GM12891 (cell line): ENCODE measurements at regions not wholly inside any gene's neighbourhood (a gene's known extent, or its start where the extent isn't known, plus 50 kb on each side); places are given as distances from the start of the nearest gene placed in this dataset.

Source experiments
- DNase-seq: peaks from one replicate; pipeline ENCODE4 v3.0.0; 2011; ENCODE audit warnings: low spot score; ENCODE audit not compliant: insufficient read length
- FAIRE-seq: peaks from 2 replicates; lab custom pipeline; 2011; peaks lifted over from hg19 to GRCh38; lab: Jason Lieb, UNC
- PAX5 ChIP-seq: IDR thresholded peaks from 2 replicates; pipeline ENCODE4 v1.6.1; 2011; ENCODE audit warnings: low read length, moderate library complexity, mild to moderate bottlenecking; ENCODE audit not compliant: insufficient read depth, severe bottlenecking
- POLR2A ChIP-seq: IDR thresholded peaks from 2 replicates; pipeline ENCODE4 v1.6.1; 2011; ENCODE audit warnings: low read depth, low read length, control low read depth
- POLR2AphosphoS5 ChIP-seq: IDR thresholded peaks from 2 replicates; pipeline ENCODE4 v1.6.1; 2011; ENCODE audit warnings: low read depth, low read length, control low read depth
- POU2F2 ChIP-seq: IDR thresholded peaks from 2 replicates; pipeline ENCODE4 v1.6.1; 2011; ENCODE audit warnings: low read depth, mild to moderate bottlenecking, control low read depth, low read length, moderate library complexity
- SPI1 ChIP-seq: IDR thresholded peaks from 2 replicates; pipeline ENCODE4 v1.6.1; 2011; ENCODE audit warnings: low read depth, low read length, control low read depth
- TAF1 ChIP-seq: IDR thresholded peaks from 2 replicates; pipeline ENCODE4 v1.6.1; 2011; ENCODE audit warnings: low read depth, low read length, control low read depth

- TF ChIP-seq SPI1 (no peak), TAF1 (no peak), POLR2AphosphoS5 (no peak), POLR2A (no peak), POU2F2 (no peak), PAX5 (no peak)
- FAIRE-seq (no peak), DNase-seq (no peak)
Observed at GRCh38 chr13:38577048-38577447, 109.8 kb upstream of the FREM2 start.

- DNase-seq: no peak
- no peak for FAIRE-seq
- TF ChIP-seq SPI1 (no peak), POLR2AphosphoS5 (no peak), TAF1 (no peak), POLR2A (no peak), PAX5 (no peak), POU2F2 (no peak)
Observed at GRCh38 chr13:38582133-38582532, 104.7 kb upstream of the FREM2 start.

GRCh38 chr13:38590230-38590629, 96.6 kb upstream of the FREM2 start:
- DNase-seq (no peak), FAIRE-seq (no peak)
- TF ChIP-seq PAX5 (no peak), SPI1 (no peak)

- FAIRE-seq (no peak), DNase-seq (no peak)
- TF ChIP-seq POU2F2: no peak
- no peak for TF ChIP-seq SPI1
- no peak for TF ChIP-seq TAF1
- TF ChIP-seq PAX5: no peak
- no peak for TF ChIP-seq POLR2A
- no peak for TF ChIP-seq POLR2AphosphoS5
Observed at GRCh38 chr13:38590796-38591507, 95.9 kb upstream of the FREM2 start.

- DNase-seq (no peak), FAIRE-seq (no peak)
- TF ChIP-seq POLR2A (no peak), POLR2AphosphoS5 (no peak), POU2F2 (no peak), SPI1 (no peak), PAX5 (no peak), TAF1 (no peak)
Observed at GRCh38 chr13:38602266-38602665, 84.6 kb upstream of the FREM2 start.

- TF ChIP-seq POLR2AphosphoS5: no peak
- no peak for TF ChIP-seq PAX5
- TF ChIP-seq TAF1: no peak
- no peak for TF ChIP-seq POLR2A
- no peak for TF ChIP-seq POU2F2
- no peak for TF ChIP-seq SPI1
- DNase-seq: no peak
- no peak for FAIRE-seq
Observed at GRCh38 chr13:38606699-38607535, 80.0 kb upstream of the FREM2 start.

- DNase-seq (no peak), FAIRE-seq (no peak)
- TF ChIP-seq TAF1: no peak
- TF ChIP-seq POU2F2: no peak
- no peak for TF ChIP-seq SPI1
- TF ChIP-seq PAX5: no peak
- no peak for TF ChIP-seq POLR2A
- no peak for TF ChIP-seq POLR2AphosphoS5
Observed at GRCh38 chr13:38617936-38618335, 68.9 kb upstream of the FREM2 start.

GRCh38 chr13:38618336-38618735, 68.5 kb upstream of the FREM2 start:
- FAIRE-seq (no peak), DNase-seq (no peak)
- TF ChIP-seq POLR2A: no peak
- no peak for TF ChIP-seq TAF1
- no peak for TF ChIP-seq PAX5
- TF ChIP-seq POLR2AphosphoS5: no peak
- no peak for TF ChIP-seq SPI1
- no peak for TF ChIP-seq POU2F2

- TF ChIP-seq POU2F2 (no peak), POLR2A (no peak), SPI1 (no peak), TAF1 (no peak), PAX5 (no peak), POLR2AphosphoS5 (no peak)
- no peak for FAIRE-seq
- DNase-seq: no peak
Observed at GRCh38 chr13:38618881-38619280, 68.0 kb upstream of the FREM2 start.

GRCh38 chr13:38620876-38621275, 66.0 kb upstream of the FREM2 start:
- FAIRE-seq: no peak

More at GRCh38 chr13:38620876-38621275, 66.0 kb upstream of the FREM2 start:
- DNase-seq: no peak
- TF ChIP-seq POLR2AphosphoS5 (no peak), SPI1 (no peak), TAF1 (no peak), POLR2A (no peak)
